ENCODE measurements at regions not wholly inside any gene's neighbourhood (a gene's known extent, or its start where the extent isn't known, plus 50 kb on each side); places are given as distances from the start of the nearest gene placed in this dataset.
"Not testable (repeated sequence)": the region's sequence is repeated elsewhere in the genome, so short reads cannot be mapped to it uniquely, and the experiment has no call there.

- DNase-seq: no peak
Measured at GRCh38 chr6:140854318-140854717, 1278.4 kb upstream of the GJE1 start.

DNA sequence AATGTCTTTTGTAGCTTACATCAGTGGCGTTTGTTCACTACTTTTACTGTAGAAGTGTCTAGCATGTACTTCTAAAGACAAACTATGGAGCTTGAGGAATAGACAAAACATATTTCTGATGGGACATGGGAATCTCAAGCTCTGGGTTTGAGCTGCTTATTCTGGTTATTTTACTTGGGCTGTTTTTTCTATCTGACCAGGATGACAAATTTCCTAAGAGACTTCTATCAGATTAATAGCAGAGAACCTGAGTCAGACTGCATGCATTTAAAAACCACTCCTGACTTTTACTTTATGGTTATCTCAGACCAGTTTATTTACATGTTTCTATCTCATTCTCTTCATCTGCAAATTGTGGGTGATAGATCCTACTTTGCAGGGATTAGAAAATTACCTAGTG lies 1282.3 kb upstream of the GJE1 start:
- no peak for DNase-seq

DNA sequence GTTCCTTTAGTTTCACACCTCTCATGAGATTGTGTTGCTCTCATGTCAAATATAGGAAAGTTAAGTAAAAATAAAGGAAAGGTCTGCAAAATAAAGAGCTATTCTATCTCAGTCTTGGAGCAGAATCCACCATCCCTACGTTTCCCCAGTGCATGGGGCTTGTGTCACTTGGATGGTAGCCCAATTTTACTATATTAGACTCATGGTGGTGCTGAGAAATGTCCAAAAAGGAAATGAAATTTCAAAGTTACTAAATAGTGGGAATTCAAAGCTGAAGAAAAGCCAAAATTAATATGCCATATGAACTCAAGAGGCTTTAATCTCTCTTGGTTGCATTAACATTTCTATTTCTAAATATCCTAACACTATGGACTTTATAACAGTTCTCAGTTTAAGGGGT lies 1283.3 kb upstream of the GJE1 start:
- no peak for DNase-seq

- no peak for DNase-seq
Measured at GRCh38 chr6:140847262-140847645, 1285.5 kb upstream of the GJE1 start.

DNA sequence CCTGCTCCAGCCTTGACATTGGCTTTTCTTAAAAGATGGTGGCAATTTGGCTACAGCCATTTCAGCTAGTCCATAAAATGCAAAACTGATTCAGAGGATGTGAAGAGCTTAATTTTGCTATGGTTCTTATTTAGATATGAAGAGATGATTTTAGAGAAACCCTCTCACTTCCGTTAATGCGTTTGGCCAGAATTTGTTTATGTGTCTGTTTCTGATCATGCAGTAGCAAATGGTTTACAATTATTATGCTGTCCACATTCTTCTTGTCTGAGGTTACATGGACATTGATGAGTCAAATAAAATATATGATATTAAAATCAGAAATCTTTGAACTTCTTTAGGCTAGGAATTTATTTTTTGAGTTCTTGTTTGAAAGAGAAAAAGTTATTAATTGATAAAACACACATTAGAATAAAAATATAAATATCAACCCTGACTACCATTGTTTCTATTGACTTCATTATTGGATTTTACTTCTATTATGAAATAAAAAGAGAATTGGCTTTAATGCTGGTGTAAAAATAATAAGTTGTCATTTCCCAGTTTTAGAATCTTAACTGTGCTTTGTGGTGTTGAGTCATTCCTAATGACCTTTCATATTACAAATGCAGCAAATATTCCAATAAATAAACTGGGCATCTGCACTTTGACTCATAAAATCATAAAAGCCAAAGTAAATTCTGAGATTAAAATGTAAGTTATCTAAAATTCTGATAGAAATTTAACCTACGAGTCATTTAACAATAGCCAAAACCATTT lies 1286.0 kb upstream of the GJE1 start:
- no peak for DNase-seq

DNA sequence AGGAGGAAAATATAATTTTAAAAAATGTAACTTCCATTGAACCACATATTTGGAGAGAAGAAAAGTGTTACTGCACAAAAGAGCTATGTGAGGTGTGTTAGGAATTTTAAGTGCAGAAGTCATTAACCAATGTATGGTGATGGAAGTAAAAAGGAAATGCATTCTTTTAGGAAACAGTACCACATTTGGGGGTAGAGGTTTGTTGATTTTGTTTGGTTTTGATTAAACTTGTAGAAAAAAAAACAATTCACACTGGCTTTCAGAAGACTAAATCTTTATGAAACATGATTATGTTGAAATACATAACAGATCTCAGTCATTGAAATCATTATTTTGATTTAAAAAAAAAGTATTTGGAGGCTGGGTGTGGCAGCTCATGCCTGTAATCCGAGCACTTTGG lies 1287.0 kb upstream of the GJE1 start:
- no peak for DNase-seq

DNA sequence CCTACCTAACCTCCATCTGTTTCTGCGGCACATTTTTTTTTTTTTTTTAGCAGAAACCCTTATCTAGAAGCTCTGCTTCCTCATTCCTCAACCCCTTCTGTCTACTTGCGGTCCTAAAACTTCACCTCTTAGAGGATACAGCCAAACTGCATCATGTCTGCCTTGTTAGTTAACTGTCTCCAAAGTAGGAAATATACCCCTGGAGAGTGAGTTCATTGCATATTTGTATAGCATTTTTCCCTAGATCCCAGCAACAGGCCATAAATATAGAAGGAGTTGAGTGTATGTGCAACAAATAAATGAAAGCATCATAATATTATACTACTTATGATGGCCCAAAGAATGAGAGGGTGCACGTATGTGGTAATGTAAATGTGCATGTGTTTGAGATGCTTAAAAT lies 1288.6 kb upstream of the GJE1 start:
- no peak for DNase-seq

- no peak for DNase-seq
Measured at GRCh38 chr6:140833408-140833807, 1299.3 kb upstream of the GJE1 start.

DNA sequence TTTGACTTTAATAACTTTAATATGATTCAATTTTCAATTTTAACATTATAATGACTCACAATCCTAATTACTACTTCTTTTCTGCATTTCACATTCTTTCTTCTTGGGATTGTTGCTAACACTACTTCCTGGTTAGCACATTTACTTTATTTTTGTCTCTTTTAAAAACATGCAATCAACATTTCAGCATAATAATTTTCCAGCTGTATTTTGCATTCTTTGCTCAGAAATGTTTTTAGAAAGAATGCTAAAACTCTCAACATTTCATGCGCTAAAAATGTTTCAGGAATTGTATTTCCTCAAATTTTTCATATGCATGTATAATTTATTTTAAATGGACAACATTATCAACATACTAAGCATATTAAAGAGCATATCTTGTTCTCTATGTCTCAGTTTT lies 1302.1 kb upstream of the GJE1 start:
- DNase-seq: no peak

GRCh38 chr6:140828856-140829255 lies 1303.9 kb upstream of the GJE1 start:
- DNase-seq: no peak

GRCh38 chr6:140827593-140827992 lies 1305.1 kb upstream of the GJE1 start:
- DNase-seq: no peak

DNA sequence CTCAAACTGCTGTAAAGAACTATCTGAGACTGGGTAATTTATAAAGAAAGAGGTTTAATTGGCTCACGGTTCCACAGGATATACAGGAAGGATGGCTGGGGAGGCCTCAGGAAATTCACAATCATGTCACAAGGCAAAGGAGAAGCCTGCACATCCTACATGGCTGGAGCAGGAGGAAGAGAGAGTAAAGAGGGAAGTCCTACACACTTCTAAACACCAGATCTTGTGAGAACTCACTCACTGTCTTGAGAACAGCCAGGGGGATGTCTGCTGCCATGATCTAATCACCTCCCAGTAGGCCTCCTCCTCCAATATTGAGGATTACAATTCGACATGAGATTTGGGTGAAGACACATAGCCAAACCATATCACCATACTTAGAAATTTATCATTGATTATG lies 1307.0 kb upstream of the GJE1 start:
- DNase-seq: no peak

DNA sequence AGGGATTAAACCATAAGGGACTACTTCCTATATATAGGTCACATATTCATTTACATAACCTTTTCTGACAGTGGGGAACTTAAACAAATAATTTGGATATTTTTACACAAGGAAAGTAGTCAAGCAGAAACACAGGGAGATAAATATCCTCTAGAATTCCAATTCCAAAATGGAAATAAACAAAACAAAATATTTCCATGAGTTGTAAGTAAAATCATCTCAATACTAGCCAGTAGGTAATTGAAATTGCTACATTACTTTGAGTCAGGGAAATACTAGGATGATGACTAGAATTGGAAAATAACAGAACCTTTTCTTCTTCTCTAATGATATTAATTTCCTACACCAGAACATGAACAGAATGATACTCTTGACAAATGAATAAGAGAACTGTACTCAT lies 1308.1 kb upstream of the GJE1 start:
- DNase-seq: no peak

GRCh38 chr6:140821196-140821595 lies 1311.5 kb upstream of the GJE1 start:
- DNase-seq: no peak

DNA sequence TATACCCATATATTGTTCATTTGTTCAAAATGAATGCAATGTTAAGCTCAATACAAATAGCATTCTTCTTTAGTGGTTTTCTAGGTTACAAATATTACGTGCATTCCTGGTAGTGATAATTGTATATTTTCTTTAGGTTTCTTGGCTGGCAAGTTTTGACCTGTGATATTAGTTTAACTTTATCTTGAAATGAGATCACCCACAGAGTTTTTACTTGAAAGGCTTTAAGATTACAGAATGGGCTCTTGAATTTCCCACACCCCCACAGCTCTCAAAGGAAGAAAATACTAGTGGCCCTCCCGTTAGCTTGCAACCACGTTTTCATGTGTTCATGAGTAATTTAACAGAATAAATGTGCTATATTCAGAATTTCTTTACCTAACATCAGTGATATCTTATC lies 1315.5 kb upstream of the GJE1 start:
- DNase-seq: no peak

- no peak for DNase-seq
Measured at GRCh38 chr6:140816681-140817080, 1316.0 kb upstream of the GJE1 start.

DNA sequence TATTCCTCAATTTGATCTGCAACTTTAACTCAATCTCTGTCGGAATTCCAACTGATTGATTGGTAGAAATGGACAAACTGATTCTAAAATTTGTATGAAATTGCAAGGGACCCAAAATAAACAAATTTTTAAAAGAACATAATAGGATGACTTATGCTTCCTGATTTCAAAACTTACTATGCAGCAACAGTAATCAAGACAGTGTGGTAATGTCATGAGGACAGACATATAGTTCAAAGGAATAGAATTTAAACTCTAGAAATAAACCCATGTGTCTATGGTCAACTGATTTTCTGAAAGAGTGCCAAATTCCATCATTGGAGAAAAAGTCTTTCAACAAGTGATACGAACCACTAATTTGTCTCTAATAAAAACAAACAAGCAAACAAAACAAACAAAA lies 1320.1 kb upstream of the GJE1 start:
- no peak for DNase-seq

GRCh38 chr6:140811642-140812041 lies 1321.1 kb upstream of the GJE1 start:
- DNase-seq: no peak

DNA sequence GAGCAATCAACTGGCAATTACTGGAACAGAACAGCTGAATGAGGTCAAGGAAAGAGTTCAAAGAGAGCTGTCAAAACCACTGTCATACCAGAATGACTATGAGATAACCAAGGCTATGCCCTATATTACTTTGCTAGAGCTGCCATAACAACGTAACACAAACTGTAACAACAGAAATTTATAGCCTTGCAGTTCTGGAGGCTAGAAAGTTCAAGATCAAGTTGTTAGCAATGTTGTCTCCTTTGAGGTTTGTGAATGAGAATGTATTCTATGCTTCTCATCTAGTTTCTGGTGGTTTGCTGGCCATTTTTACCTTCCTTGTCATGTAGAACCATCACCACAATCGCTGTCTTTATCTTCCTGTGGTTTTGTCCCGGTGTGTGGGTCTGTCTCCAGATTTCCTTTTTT lies 1323.0 kb upstream of the GJE1 start:
- DNase-seq: no peak

DNA sequence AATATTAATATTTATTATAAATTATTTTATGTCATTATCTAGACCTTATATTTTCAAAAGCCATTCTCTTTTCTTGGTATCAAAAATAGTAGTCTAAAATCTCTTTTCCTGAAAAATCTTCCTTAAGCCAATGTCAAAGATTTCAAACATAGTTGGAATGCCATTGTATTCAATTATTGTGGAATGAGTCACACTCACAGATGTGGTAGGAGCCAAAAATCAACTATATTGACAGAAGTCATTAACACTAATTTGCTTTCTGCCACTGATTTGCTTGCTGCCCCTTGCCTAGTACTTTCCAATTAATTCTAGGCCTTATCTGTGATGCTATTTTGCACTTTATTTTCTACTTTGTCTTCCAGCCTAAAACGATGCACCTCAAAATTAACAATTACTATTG lies 1326.3 kb upstream of the GJE1 start:
- no peak for DNase-seq

DNA sequence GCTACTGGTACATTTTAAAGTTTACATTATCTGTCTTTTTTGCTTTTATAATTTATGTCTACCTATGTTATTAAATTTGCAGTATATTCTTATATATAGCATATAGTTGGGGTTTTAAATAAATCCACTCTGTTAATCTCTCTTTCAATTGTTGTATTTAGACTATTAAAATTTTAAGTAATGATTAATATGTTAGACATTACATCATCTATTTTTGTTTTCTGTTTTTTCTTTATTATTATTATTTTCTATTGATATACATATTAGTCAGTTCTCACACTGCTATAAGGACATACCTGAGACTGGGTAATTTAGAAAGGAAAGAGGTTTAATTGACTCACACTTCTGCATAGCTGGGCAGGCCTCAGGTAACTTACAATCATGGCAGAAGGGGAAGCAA lies 1338.2 kb upstream of the GJE1 start:
- no peak for DNase-seq

- DNase-seq: no peak
Measured at GRCh38 chr6:140790109-140790508, 1342.6 kb upstream of the GJE1 start.

- DNase-seq: no peak
Measured at GRCh38 chr6:140789466-140789865, 1343.3 kb upstream of the GJE1 start.

GRCh38 chr6:140785926-140786325 lies 1346.8 kb upstream of the GJE1 start:
- DNase-seq: no peak

DNA sequence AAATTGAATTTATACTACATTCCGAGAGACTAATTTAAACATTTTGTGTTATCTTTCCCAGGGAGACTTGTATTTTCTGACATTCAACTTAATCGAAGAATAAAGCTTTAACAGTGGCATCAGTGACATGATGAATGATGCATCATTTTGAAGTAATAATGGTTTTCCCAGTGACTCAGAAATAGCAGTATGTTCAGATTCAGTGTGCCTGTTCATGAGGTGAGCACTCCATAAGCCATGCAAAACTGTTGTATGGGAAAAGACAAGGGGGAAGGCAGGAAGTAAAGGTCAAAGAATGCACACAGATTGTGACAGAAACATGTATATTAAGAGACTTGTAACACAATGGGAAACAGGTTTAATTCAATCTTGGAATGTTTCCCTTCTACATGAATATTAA lies 1348.2 kb upstream of the GJE1 start:
- no peak for DNase-seq

DNA sequence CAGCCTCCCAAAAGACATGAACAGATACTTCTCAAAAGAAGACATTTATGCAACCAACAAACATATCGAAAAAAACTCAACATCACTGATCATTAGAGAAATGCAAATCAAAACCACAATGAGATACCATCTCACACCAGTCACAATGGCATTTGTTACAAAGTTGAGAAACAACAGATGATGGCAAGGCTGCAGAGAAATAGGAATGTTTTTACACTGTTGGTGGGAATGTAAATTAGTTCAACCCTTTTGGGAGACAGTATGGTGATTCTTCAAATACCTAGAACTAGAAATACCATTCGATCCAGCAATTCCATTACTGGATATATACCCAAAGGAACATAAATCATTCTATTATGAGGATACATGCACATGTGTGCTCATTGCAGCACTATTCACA lies 1349.2 kb upstream of the GJE1 start:
- DNase-seq: not testable (repeated sequence)

Measured in SIG-M5 (cell line).